ENCODE measurements at regions not wholly inside any gene's neighbourhood (a gene's known extent, or its start where the extent isn't known, plus 50 kb on each side); places are given as distances from the start of the nearest gene placed in this dataset.

- TF ChIP-seq CTCF (IDR thresholded peaks at IDR 0.05; ENCODE audit: poor library complexity, severe bottlenecking) (no peak), EP300 (conservative IDR thresholded peaks at IDR 0.05; ENCODE audit: poor library complexity, severe bottlenecking) (no peak)
Observed at GRCh38 chr6:19415605-19416326, 421.4 kb upstream of the ID4 start.
